Liver (tissue), 8 donors: ENCODE measurements at regions not wholly inside any gene's neighbourhood (a gene's known extent, or its start where the extent isn't known, plus 50 kb on each side); places are given as distances from the start of the nearest gene placed in this dataset.

Experiments
- DNase-seq: peaks from one replicate; pipeline ENCODE4 v3.0.0-alpha.2; 2017; ENCODE audit warnings: low spot score
- H3K27ac ChIP-seq, 2 donors: one replicate each; pipeline ENCODE4 v1.7.0; 2013; ENCODE audit warnings: inconsistent platforms in 2 of 2, low read length in 2 of 2, control low read depth in 1 of 2, low read depth in 1 of 2, mild to moderate bottlenecking in 1 of 2
- H3K27me3 ChIP-seq, 4 donors: one replicate each; pipeline versions ENCODE4 v1.6.1 to v1.7.0; 2013; ENCODE audit warnings: low read length in 3 of 4, inconsistent platforms in 1 of 4, mild to moderate bottlenecking in 1 of 4, moderate library complexity in 1 of 4; ENCODE audit not compliant: control insufficient read depth in 4 of 4, insufficient read depth in 4 of 4
- H3K36me3 ChIP-seq, 4 donors: one replicate each; pipeline versions ENCODE4 v1.6.1 to v1.7.0; 2013; ENCODE audit warnings: low read length in 3 of 4, mild to moderate bottlenecking in 3 of 4, low read depth in 1 of 4, moderate library complexity in 1 of 4; ENCODE audit not compliant: control insufficient read depth in 4 of 4, insufficient read depth in 3 of 4
- H3K4me1 ChIP-seq, 4 donors: one replicate each; pipeline versions ENCODE4 v1.6.1 to v1.7.0; 2013; ENCODE audit warnings: low read length in 3 of 4, mild to moderate bottlenecking in 3 of 4, moderate library complexity in 1 of 4; ENCODE audit not compliant: control insufficient read depth in 4 of 4, insufficient read depth in 4 of 4
- H3K4me3 ChIP-seq, 3 donors: one replicate each; pipeline versions ENCODE4 v1.6.1 to v1.7.0; 2013; ENCODE audit warnings: low read length in 3 of 3, control low read depth in 1 of 3, low read depth in 1 of 3, mild to moderate bottlenecking in 1 of 3
- H3K9ac ChIP-seq, 2 donors: one replicate each; pipeline ENCODE4 v1.7.0; 2013; ENCODE audit warnings: low read length in 2 of 2, mild to moderate bottlenecking in 2 of 2, moderate library complexity in 2 of 2, control low read depth in 1 of 2, low read depth in 1 of 2
- H3K9me3 ChIP-seq, 4 donors: one replicate each; pipeline versions ENCODE4 v1.6.1 to v1.7.0; 2013; ENCODE audit warnings: low read length in 3 of 4; ENCODE audit not compliant: control insufficient read depth in 4 of 4
- ATF3 ChIP-seq: IDR thresholded peaks from 2 replicates; pipeline ENCODE4 v1.6.1; 2016; ENCODE audit warnings: antibody characterized with exemption
- CTCF ChIP-seq: fragments of 150-350 bp; IDR thresholded peaks from 2 replicates; pipeline ENCODE4 v1.5.1; 2017; ENCODE audit warnings: improper control_type of control experiment, low read depth, low read length; ENCODE audit not compliant: missing input control
- EGR1 ChIP-seq, 2 donors: IDR thresholded peaks; 2 replicates each; pipeline ENCODE4 v1.6.1; 2016 to 2018; ENCODE audit warnings: antibody characterized with exemption in 2 of 2, low read depth in 2 of 2
- FOXA1 ChIP-seq: IDR thresholded peaks from 2 replicates; pipeline ENCODE4 v1.6.1; 2016; ENCODE audit warnings: antibody characterized with exemption
- FOXA2 ChIP-seq: IDR thresholded peaks from 2 replicates; pipeline ENCODE4 v1.6.1; 2016; ENCODE audit warnings: antibody characterized with exemption
- GABPA ChIP-seq, 2 donors: IDR thresholded peaks in 1 of 2; conservative IDR thresholded peaks in 1 of 2; 2 replicates each; pipeline ENCODE4 v1.6.1; 2016; ENCODE audit warnings: antibody characterized with exemption in 2 of 2, mild to moderate bottlenecking in 1 of 2, moderate library complexity in 1 of 2
- HNF4A ChIP-seq, 2 donors: conservative IDR thresholded peaks; 2 replicates each; pipeline ENCODE4 v1.6.1; 2016; ENCODE audit warnings: antibody characterized with exemption in 2 of 2, mild to moderate bottlenecking in 2 of 2
- HNF4G ChIP-seq: IDR thresholded peaks from 2 replicates; pipeline ENCODE4 v1.6.1; 2016; ENCODE audit warnings: antibody characterized with exemption
- JUND ChIP-seq, 2 donors: IDR thresholded peaks; 2 replicates each; pipeline ENCODE4 v1.6.1; 2016; ENCODE audit warnings: antibody characterized with exemption in 2 of 2
- NR2F2 ChIP-seq: IDR thresholded peaks from 2 replicates; pipeline ENCODE4 v1.6.1; 2016; ENCODE audit warnings: antibody characterized with exemption
- RAD21 ChIP-seq, 2 donors: IDR thresholded peaks; 2 replicates each; pipeline ENCODE4 v1.6.1; 2016; ENCODE audit warnings: antibody characterized with exemption in 2 of 2, mild to moderate bottlenecking in 2 of 2
- RXRA ChIP-seq, 2 donors: IDR thresholded peaks; 2 replicates each; pipeline ENCODE4 v1.6.1; 2017 to 2018; ENCODE audit warnings: antibody characterized with exemption in 2 of 2, mild to moderate bottlenecking in 1 of 2
- SP1 ChIP-seq: IDR thresholded peaks from 2 replicates; pipeline ENCODE4 v1.6.1; 2018; ENCODE audit warnings: antibody characterized with exemption, mild to moderate bottlenecking
- TAF1 ChIP-seq: conservative IDR thresholded peaks from 2 replicates; pipeline ENCODE4 v1.6.1; 2016; ENCODE audit warnings: antibody characterized with exemption, mild to moderate bottlenecking
- YY1 ChIP-seq: IDR thresholded peaks from 2 replicates; pipeline ENCODE4 v1.6.1; 2016; ENCODE audit warnings: antibody characterized with exemption, mild to moderate bottlenecking
- WGBS: extraction: QIAGEN DNeasy Blood & Tissue Kit; methylation state at CpG from one replicate; pipeline ENCODE4 v1.1.7; 2013; 5-methylcytosine and 5-hydroxymethylcytosine counted together
- TF ChIP-seq, protein P1 (sequence below): IDR thresholded peaks from 2 replicates; pipeline ENCODE4 v1.6.1; 2016; ENCODE audit warnings: antibody characterized with exemption
- TF ChIP-seq, protein P2 (sequence below): IDR thresholded peaks from 2 replicates; pipeline ENCODE4 v1.6.1; 2016; ENCODE audit warnings: antibody characterized with exemption, mild to moderate bottlenecking
- donor health status: healthy.
- donor health status: healthy.
- donor health status: healthy.
- donor health status: healthy.
- donor health status: healthy.

GRCh38 chr14:97267509-97267908 lies 470.3 kb downstream of the VRK1 start:
- Histone ChIP-seq H3K27ac (no peak overlapping the region), H3K9ac (no peak overlapping the region), H3K9me3 (no peaks in the 10 kb centered on the region), H3K27me3 (no peaks in the 10 kb centered on the region), H3K4me3 (no peak overlapping the region), H3K36me3 (no peaks in the 10 kb centered on the region), H3K4me1 (peaks cover 0 to 6% (median 1%) of the 10 kb centered on the region in 4 donors)
- no peak for DNase-seq
- no peak for TF ChIP-seq EGR1 (IDR thresholded peaks at IDR 0.05; ENCODE audit: low read depth in 2 of 2)
- TF ChIP-seq FOXA1 = no peak
- no peak for TF ChIP-seq YY1
- no peak for TF ChIP-seq SP1
- TF ChIP-seq FOXA2 = no peak
- TF ChIP-seq CTCF = no peak
- no peak for TF ChIP-seq JUND (IDR thresholded peaks at IDR 0.05)
- TF ChIP-seq HNF4A (conservative IDR thresholded peaks at IDR 0.05) = no peak
- no peak for TF ChIP-seq GABPA (IDR thresholded peaks at IDR 0.05 in 1 of 2, conservative IDR thresholded peaks at IDR 0.05 in 1 of 2)
- TF ChIP-seq HNF4G = no peak
- no peak for TF ChIP-seq TAF1
- TF ChIP-seq, protein P1, sequence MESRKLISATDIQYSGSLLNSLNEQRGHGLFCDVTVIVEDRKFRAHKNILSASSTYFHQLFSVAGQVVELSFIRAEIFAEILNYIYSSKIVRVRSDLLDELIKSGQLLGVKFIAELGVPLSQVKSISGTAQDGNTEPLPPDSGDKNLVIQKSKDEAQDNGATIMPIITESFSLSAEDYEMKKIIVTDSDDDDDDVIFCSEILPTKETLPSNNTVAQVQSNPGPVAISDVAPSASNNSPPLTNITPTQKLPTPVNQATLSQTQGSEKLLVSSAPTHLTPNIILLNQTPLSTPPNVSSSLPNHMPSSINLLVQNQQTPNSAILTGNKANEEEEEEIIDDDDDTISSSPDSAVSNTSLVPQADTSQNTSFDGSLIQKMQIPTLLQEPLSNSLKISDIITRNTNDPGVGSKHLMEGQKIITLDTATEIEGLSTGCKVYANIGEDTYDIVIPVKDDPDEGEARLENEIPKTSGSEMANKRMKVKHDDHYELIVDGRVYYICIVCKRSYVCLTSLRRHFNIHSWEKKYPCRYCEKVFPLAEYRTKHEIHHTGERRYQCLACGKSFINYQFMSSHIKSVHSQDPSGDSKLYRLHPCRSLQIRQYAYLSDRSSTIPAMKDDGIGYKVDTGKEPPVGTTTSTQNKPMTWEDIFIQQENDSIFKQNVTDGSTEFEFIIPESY = no peak
- no peak for TF ChIP-seq RXRA (IDR thresholded peaks at IDR 0.05)
- no peak for TF ChIP-seq ATF3
- TF ChIP-seq, protein P2, sequence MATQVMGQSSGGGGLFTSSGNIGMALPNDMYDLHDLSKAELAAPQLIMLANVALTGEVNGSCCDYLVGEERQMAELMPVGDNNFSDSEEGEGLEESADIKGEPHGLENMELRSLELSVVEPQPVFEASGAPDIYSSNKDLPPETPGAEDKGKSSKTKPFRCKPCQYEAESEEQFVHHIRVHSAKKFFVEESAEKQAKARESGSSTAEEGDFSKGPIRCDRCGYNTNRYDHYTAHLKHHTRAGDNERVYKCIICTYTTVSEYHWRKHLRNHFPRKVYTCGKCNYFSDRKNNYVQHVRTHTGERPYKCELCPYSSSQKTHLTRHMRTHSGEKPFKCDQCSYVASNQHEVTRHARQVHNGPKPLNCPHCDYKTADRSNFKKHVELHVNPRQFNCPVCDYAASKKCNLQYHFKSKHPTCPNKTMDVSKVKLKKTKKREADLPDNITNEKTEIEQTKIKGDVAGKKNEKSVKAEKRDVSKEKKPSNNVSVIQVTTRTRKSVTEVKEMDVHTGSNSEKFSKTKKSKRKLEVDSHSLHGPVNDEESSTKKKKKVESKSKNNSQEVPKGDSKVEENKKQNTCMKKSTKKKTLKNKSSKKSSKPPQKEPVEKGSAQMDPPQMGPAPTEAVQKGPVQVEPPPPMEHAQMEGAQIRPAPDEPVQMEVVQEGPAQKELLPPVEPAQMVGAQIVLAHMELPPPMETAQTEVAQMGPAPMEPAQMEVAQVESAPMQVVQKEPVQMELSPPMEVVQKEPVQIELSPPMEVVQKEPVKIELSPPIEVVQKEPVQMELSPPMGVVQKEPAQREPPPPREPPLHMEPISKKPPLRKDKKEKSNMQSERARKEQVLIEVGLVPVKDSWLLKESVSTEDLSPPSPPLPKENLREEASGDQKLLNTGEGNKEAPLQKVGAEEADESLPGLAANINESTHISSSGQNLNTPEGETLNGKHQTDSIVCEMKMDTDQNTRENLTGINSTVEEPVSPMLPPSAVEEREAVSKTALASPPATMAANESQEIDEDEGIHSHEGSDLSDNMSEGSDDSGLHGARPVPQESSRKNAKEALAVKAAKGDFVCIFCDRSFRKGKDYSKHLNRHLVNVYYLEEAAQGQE = no peak
- no peak for TF ChIP-seq NR2F2
- TF ChIP-seq RAD21 (IDR thresholded peaks at IDR 0.05) = no peak

DNA sequence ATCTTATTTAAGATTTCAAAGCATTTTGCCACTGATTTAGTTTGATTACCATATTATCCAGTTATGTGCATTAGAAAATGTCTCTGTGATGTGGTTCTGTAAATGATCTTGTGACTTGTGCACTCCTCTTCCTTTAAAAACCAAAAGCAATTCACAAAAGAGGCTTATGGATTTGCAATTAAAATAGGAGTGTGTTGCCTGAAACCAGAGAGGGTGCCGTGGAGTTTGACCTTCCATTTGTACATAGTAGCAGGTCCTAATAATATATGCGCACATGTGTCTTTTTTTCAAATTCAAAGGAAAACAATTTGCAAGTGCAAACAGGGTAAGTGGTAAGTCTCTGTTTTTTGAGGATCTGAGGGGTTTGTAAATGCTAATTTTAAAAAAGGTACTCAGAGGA lies 470.9 kb downstream of the VRK1 start:
- no peak overlapping the region for H3K9ac ChIP-seq
- no peaks in the 10 kb centered on the region for H3K27me3 ChIP-seq
- no peak overlapping the region for H3K4me3 ChIP-seq
- no peak for TF ChIP-seq ATF3
- no peak for TF ChIP-seq YY1
- TF ChIP-seq EGR1 (IDR thresholded peaks at IDR 0.05; ENCODE audit: low read depth in 2 of 2) = no peak
- 43% methylated on average over 2 of the region's 2 CpGs for WGBS
- no peaks in the 10 kb centered on the region for H3K9me3 ChIP-seq
- no peaks in the 10 kb centered on the region for H3K36me3 ChIP-seq
- H3K4me1 ChIP-seq = peaks cover 0 to 6% (median 1%) of the 10 kb centered on the region in 4 donors
- no peak for DNase-seq
- H3K27ac ChIP-seq = no peak overlapping the region
